ENCODE measurements at regions not wholly inside any gene's neighbourhood (a gene's known extent, or its start where the extent isn't known, plus 50 kb on each side); places are given as distances from the start of the nearest gene placed in this dataset.

GRCh38 chr4:38603652-38604051 lies 60.3 kb upstream of the KLF3 start:
- Histone ChIP-seq H3K27me3 (replicated peaks in 1 of 4; ENCODE audit: control extremely low read depth in 1 of 4, control insufficient read depth in 3 of 4, insufficient read depth in 4 of 4, low read length in 3 of 4) (no peaks in the 10 kb centered on the region), H3K36me3 (replicated peaks in 1 of 2; ENCODE audit: control extremely low read depth in 1 of 2, control insufficient read depth in 1 of 2, extremely low read depth in 1 of 2, insufficient read depth in 2 of 2, low read length in 1 of 2) (no peaks in the 10 kb centered on the region), H3K4me1 (ENCODE audit: control insufficient read depth in 2 of 2, insufficient read depth in 2 of 2, low read length in 2 of 2) (no peaks in the 10 kb centered on the region), H3K4me3 (ENCODE audit: control extremely low read depth in 1 of 5, extremely low read depth in 1 of 5, insufficient read depth in 1 of 5, low read depth in 2 of 5, low read length in 4 of 5) (no peak overlapping the region), H3K9ac (ENCODE audit: low read length) (no peak overlapping the region), H4K20me1 (ENCODE audit: control insufficient read depth, insufficient read depth, low read length, poor library complexity, severe bottlenecking) (no peaks in the 10 kb centered on the region), H3K9me3 (ENCODE audit: control extremely low read depth in 1 of 3, control insufficient read depth in 2 of 3, insufficient read depth in 1 of 3, low read length in 2 of 3) (no peaks in the 10 kb centered on the region), H3K79me2 (ENCODE audit: control insufficient read depth, insufficient read depth, low read length) (no peaks in the 10 kb centered on the region), H3K27ac (ENCODE audit: low read length in 2 of 2) (no peak overlapping the region), H3K4me2 (replicated peaks; ENCODE audit: low read depth, low read length, poor library complexity, severe bottlenecking) (no peak overlapping the region), H2AFZ (ENCODE audit: insufficient read depth, low read depth, low read length, poor library complexity, severe bottlenecking) (no peak overlapping the region)
- H3K9me3 Mint-ChIP-seq (ENCODE audit: insufficient read depth), result peaks cover 4% of the 10 kb centered on the region
- no peaks in the 10 kb centered on the region for H3K27me3 Mint-ChIP-seq
- 92% methylated on average over 6 of the region's 6 CpGs for WGBS (ENCODE audit: insufficient coverage)
- no peak overlapping the region for H3K4me3 Mint-ChIP-seq
- TF ChIP-seq EZH2 (IDR thresholded peaks at IDR 0.05; ENCODE audit: borderline replicate concordance, insufficient read depth, low read depth, low read length, poor library complexity, severe bottlenecking) (no peak), CTCF (IDR thresholded peaks at IDR 0.05) (no peak)
- CTCF ChIA-PET, result no interaction called here
- POLR2A ChIA-PET, result no interaction called here
- ATAC-seq (ENCODE audit: low read depth), result no peak
- intact Hi-C loops (cut with micrococcal nuclease), result no loop called here
- H3K27ac Mint-ChIP-seq, result no peak overlapping the region
- no peak for DNase-seq
- H3K4me1 Mint-ChIP-seq, result no peaks in the 10 kb centered on the region

GRCh38 chr4:38605181-38605752 lies 58.7 kb upstream of the KLF3 start:
- peaks cover 4% of the 10 kb centered on the region for H3K4me1 Mint-ChIP-seq
- ATAC-seq (ENCODE audit: low read depth) (no peak), DNase-seq (no peak)
- intact Hi-C loops (cut with micrococcal nuclease), result no loop called here
- 74% methylated on average over 5 of the region's 6 CpGs for WGBS (ENCODE audit: insufficient coverage)
- H3K9ac ChIP-seq (ENCODE audit: low read length), result no peak overlapping the region
- H3K79me2 ChIP-seq (ENCODE audit: control insufficient read depth, insufficient read depth, low read length), result no peaks in the 10 kb centered on the region
- no peak overlapping the region for H3K27ac ChIP-seq (ENCODE audit: low read length in 2 of 2)
- H3K4me2 ChIP-seq (replicated peaks; ENCODE audit: low read depth, low read length, poor library complexity, severe bottlenecking), result no peak overlapping the region
- H3K9me3 ChIP-seq (ENCODE audit: control extremely low read depth in 1 of 3, control insufficient read depth in 2 of 3, insufficient read depth in 1 of 3, low read length in 2 of 3), result no peaks in the 10 kb centered on the region
- H3K4me3 Mint-ChIP-seq, result no peak overlapping the region
- no peak overlapping the region for H3K27ac Mint-ChIP-seq
- CTCF ChIA-PET, result no interaction called here
- peaks cover 0 to 7% of the 10 kb centered on the region in 2 donors for H3K4me1 ChIP-seq (ENCODE audit: control insufficient read depth in 2 of 2, insufficient read depth in 2 of 2, low read length in 2 of 2)
- H3K27me3 Mint-ChIP-seq, result no peaks in the 10 kb centered on the region
- no peak for TF ChIP-seq CTCF (IDR thresholded peaks at IDR 0.05)
- TF ChIP-seq EZH2 (IDR thresholded peaks at IDR 0.05; ENCODE audit: borderline replicate concordance, insufficient read depth, low read depth, low read length, poor library complexity, severe bottlenecking), result no peak
- no peak overlapping the region for H3K4me3 ChIP-seq (ENCODE audit: control extremely low read depth in 1 of 5, extremely low read depth in 1 of 5, insufficient read depth in 1 of 5, low read depth in 2 of 5, low read length in 4 of 5)
- H3K27me3 ChIP-seq (replicated peaks in 1 of 4; ENCODE audit: control extremely low read depth in 1 of 4, control insufficient read depth in 3 of 4, insufficient read depth in 4 of 4, low read length in 3 of 4), result no peaks in the 10 kb centered on the region
- H3K9me3 Mint-ChIP-seq (ENCODE audit: insufficient read depth), result peaks cover under 1% of the 10 kb centered on the region
- no peaks in the 10 kb centered on the region for H4K20me1 ChIP-seq (ENCODE audit: control insufficient read depth, insufficient read depth, low read length, poor library complexity, severe bottlenecking)
- H2AFZ ChIP-seq (ENCODE audit: insufficient read depth, low read depth, low read length, poor library complexity, severe bottlenecking), result no peak overlapping the region
- POLR2A ChIA-PET, result no interaction called here
- no peaks in the 10 kb centered on the region for H3K36me3 ChIP-seq (replicated peaks in 1 of 2; ENCODE audit: control extremely low read depth in 1 of 2, control insufficient read depth in 1 of 2, extremely low read depth in 1 of 2, insufficient read depth in 2 of 2, low read length in 1 of 2)

All from B cell (primary cell).